Left ventricle myocardium inferior (tissue), 1 donor: ENCODE measurements at regions not wholly inside any gene's neighbourhood (a gene's known extent, or its start where the extent isn't known, plus 50 kb on each side); places are given as distances from the start of the nearest gene placed in this dataset.

Experiments used
- DNase-seq: peaks from one replicate; pipeline ENCODE4 v3.0.0-alpha.2; 2020
- H3K27ac ChIP-seq: fragments of 200-600 bp; replicated peaks from 2 replicates; pipeline ENCODE4 v1.8.0; 2021
- H3K27me3 ChIP-seq: fragments of 200-600 bp; 2 replicates; pipeline ENCODE4 v1.8.0; 2021; ENCODE audit warnings: low read depth
- H3K36me3 ChIP-seq: fragments of 200-600 bp; 2 replicates; pipeline ENCODE4 v1.8.0; 2021
- H3K4me1 ChIP-seq: fragments of 200-600 bp; 2 replicates; pipeline ENCODE4 v1.8.0; 2021
- H3K4me3 ChIP-seq: fragments of 200-600 bp; 2 replicates; pipeline ENCODE4 v1.8.0; 2021; ENCODE audit warnings: mild to moderate bottlenecking, moderate library complexity
- H3K9me3 ChIP-seq: fragments of 200-600 bp; replicated peaks from 2 replicates; pipeline ENCODE4 v1.8.0; 2021
- CTCF ChIP-seq: fragments of 200-600 bp; IDR thresholded peaks from 2 replicates; pipeline ENCODE4 v1.8.0; 2021; ENCODE audit warnings: antibody characterized with exemption, mild to moderate bottlenecking, borderline replicate concordance
- intact Hi-C: fragments of 100-400 bp; cut with micrococcal nuclease; formaldehyde crosslinking; loops from one replicate; pipeline ENCODE4 v1.11.0; 2022
- donor health status: DM: no; HTN: yes; CAD: no; lungs with severe emphysema.

DNA sequence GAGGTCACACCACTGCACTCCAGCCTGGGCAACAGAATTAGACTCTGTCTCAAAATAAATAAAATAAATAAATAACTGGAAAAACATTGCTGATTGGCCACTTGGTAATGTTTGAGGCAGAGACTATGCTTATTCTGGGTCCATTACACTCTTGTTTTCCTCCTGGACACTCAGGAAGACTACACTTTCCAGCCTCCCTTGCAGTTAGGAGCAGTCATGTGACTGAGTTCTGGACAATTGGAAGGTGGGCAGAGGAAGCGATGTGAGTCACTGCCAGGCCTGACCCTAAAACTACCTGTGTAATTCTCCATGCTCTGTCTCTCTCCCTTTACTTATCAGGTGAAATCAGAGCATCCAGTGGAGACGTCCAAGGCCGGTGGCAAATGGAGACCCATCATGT, 74.4 kb downstream of the VCPKMT start:
- Histone ChIP-seq H3K4me3 (no peak overlapping the region), H3K27me3 (no peaks in the 10 kb centered on the region), H3K4me1 (peaks cover 37% of the 10 kb centered on the region), H3K27ac (no peak overlapping the region), H3K36me3 (no peaks in the 10 kb centered on the region), H3K9me3 (peaks cover 7% of the 10 kb centered on the region)
- DNase-seq: no peak
- intact Hi-C loops: no loop called here
- TF ChIP-seq CTCF: no peak

DNA sequence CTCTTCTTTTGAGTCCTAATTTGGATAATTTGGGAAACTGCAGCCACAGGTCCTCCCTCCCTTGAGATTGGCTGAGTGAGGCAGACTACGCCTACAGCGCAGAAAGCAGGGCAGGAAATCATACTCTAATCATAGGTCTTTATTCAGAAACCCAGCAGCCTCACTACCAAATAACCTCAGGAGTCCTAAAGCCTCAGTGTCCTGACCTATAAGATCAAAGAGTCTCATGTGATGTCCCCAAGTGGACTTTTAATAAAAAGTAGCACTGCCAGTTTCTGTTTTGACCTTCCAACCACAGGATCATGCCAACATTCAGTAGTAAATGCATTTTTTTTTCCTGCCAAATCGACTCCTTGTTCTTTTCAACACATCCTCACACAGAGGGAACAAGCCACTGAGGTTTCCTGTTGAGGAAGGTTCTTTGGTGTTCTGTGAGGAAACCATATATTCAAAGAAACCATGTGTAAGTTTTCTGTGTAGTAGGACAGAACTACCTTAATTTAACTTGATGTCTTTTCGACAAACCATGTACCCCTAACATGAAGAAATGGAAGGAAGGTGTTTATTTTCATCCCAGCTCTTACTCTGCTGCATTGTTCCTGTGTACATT, 72.2 kb downstream of the VCPKMT start:
- H3K36me3 ChIP-seq: no peaks in the 10 kb centered on the region
- DNase-seq: no peak
- H3K4me3 ChIP-seq: no peak overlapping the region
- H3K27ac ChIP-seq: peak overlapping the region; percentile 84
- peaks cover 44% of the 10 kb centered on the region for H3K4me1 ChIP-seq
- H3K9me3 ChIP-seq: peaks cover 7% of the 10 kb centered on the region
- TF ChIP-seq CTCF: no peak
- intact Hi-C loops: no loop called here
- H3K27me3 ChIP-seq: no peaks in the 10 kb centered on the region

DNA sequence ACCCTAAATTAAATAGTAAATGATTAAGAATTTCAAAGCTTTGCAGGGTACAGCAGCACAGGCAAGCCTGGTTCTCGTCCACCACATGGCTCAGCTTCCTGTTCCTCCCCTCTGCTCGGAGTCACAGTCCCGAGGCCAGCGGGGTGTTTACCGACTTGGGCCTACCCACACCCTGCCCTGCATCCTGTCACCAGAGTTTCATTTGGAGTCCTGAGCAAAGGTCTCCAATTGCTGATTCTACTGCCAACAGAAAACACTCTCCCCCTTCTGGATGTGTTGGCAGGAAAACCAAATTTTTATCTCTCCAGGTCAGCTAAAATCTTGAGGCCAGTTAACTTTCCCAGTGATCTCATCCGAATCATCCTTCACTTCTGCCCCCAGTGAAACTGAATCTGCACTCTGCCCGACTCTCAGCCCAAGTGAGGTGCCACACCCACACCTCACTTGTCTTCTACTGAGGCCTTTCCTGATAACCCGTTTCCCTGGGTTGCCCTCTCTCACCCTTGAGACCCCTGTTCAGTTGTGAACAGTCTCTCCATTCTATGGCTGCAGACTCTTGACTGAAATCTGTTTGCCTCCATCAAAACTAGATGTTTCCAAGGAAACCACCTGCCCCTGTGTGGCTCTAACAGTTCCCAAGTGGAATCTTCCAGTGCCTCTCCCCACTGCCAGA, 71.2 kb downstream of the VCPKMT start:
- peaks cover 42% of the 10 kb centered on the region for H3K4me1 ChIP-seq
- no peaks in the 10 kb centered on the region for H3K36me3 ChIP-seq
- H3K4me3 ChIP-seq: no peak overlapping the region
- H3K27me3 ChIP-seq: no peaks in the 10 kb centered on the region
- H3K27ac ChIP-seq: peak overlapping the region; percentile 84
- H3K9me3 ChIP-seq: peaks cover 7% of the 10 kb centered on the region
- peak; percentile 74 for DNase-seq
- intact Hi-C loops: no loop called here
- TF ChIP-seq CTCF: no peak

GRCh38 chr14:50045837-50046236, 70.5 kb downstream of the VCPKMT start:
- TF ChIP-seq CTCF: no peak
- H3K4me1 ChIP-seq: peaks cover 40% of the 10 kb centered on the region
- intact Hi-C loops: no loop called here
- no peaks in the 10 kb centered on the region for H3K27me3 ChIP-seq
- peaks cover 7% of the 10 kb centered on the region for H3K9me3 ChIP-seq
- H3K27ac ChIP-seq: peak overlapping the region; percentile 84
- DNase-seq: no peak
- H3K4me3 ChIP-seq: no peak overlapping the region
- H3K36me3 ChIP-seq: no peaks in the 10 kb centered on the region

DNA sequence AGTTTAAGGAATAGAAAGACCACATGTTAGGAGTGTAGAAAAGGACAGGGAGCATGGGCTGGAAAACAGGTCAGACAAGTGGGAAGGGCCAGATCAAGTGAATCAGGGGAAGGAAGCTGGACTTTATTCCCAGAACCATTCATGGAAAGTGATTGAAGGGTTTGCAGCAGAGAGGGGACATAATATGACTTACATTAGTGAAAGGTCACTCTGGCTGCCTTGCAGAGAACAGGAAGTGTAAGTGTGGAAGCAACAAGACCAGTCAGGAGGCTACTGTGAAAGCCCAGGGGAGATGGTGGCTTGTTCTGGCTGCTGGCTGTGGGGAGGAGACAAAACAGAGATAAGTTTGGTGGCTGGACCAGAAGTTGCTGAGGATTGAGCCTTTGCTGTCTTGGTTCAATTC, 69.1 kb downstream of the VCPKMT start:
- intact Hi-C loops: no loop called here
- Histone ChIP-seq H3K36me3 (no peaks in the 10 kb centered on the region), H3K4me3 (no peak overlapping the region), H3K27me3 (no peaks in the 10 kb centered on the region), H3K9me3 (peaks cover 7% of the 10 kb centered on the region), H3K4me1 (peaks cover 40% of the 10 kb centered on the region), H3K27ac (peak overlapping the region; percentile 77)
- TF ChIP-seq CTCF: no peak
- DNase-seq: no peak
